ENCODE measurements at regions not wholly inside any gene's neighbourhood (a gene's known extent, or its start where the extent isn't known, plus 50 kb on each side); places are given as distances from the start of the nearest gene placed in this dataset.
A peak's percentile ranks its signal among the peaks of the same experiment; 100 is the strongest.

DNA sequence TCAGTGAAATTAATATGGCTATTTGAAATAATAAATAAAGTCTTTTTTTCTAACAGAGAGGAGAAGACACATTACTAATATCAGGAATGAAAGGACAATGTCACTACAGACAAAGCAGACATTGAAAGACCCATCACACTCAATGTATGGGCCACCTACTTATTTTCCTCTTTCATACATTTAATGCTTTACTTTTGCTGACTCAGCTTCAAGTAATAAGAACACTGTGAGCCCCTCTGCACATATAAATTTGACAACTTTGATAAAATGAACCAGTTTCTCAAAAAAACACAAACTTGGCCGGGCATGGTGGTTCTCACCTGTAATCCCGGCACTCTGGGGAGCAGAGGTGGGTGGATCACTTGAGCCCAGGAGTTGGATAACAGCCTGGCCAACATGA, 664.2 kb upstream of the COBL start:
- no peak overlapping the region for H3K4ac ChIP-seq (replicated peaks; ENCODE audit: insufficient read length, low read depth, low read length)
- WGBS, 2 experiments (ENCODE audit: extremely low coverage in 1 of 2, insufficient coverage in 1 of 2, insufficient read length in 1 of 2, insufficient replicate concordance in 2 of 2, low coverage in 1 of 2, low lambda C conversion rate in 2 of 2, missing lambda C conversion rate in 1 of 2) = 94% methylated on average over 2 of the region's 2 CpGs; no CpG with 5 or more reads in 1 of the 2 experiments
- H3K23ac ChIP-seq (ENCODE audit: insufficient read length) = no peak overlapping the region
- no peak overlapping the region for H2BK15ac ChIP-seq (ENCODE audit: low read length)
- H3K18ac ChIP-seq (ENCODE audit: extremely low read depth, low read length) = no peak overlapping the region
- H4K20me1 ChIP-seq (replicated peaks in 1 of 2; ENCODE audit: control insufficient read depth in 1 of 2, insufficient read depth in 2 of 2, low read length in 2 of 2) = no peaks in the 10 kb centered on the region
- H2AFZ ChIP-seq (ENCODE audit: low read length) = no peak overlapping the region
- no peak overlapping the region for H4K8ac ChIP-seq (ENCODE audit: extremely low read depth, insufficient read depth, low read length)
- H2BK12ac ChIP-seq (ENCODE audit: low read depth, low read length) = no peak overlapping the region
- no peak overlapping the region for H2BK120ac ChIP-seq (replicated peaks; ENCODE audit: low read depth, low read length)
- H3K56ac ChIP-seq (replicated peaks; ENCODE audit: insufficient read length, low read depth, low read length) = no peak overlapping the region
- no peak overlapping the region for H2AK5ac ChIP-seq (ENCODE audit: low read depth, low read length)
- no peaks in the 10 kb centered on the region for H3K27me3 ChIP-seq (replicated peaks in 1 of 4; ENCODE audit: control insufficient read depth in 3 of 4, extremely low read depth in 1 of 4, insufficient read depth in 3 of 4, low read length in 3 of 4)
- H3K4me2 ChIP-seq (ENCODE audit: insufficient read depth in 1 of 2, low read depth in 2 of 2, low read length in 2 of 2) = no peak overlapping the region
- POLR2A ChIA-PET (ENCODE audit: partially characterized antibody) = no interaction called here
- no peaks in the 10 kb centered on the region for H3K4me1 ChIP-seq (replicated peaks in 1 of 4; ENCODE audit: control insufficient read depth in 3 of 4, insufficient read depth in 4 of 4, low read length in 3 of 4)
- no peaks in the 10 kb centered on the region for H3K79me2 ChIP-seq (ENCODE audit: control insufficient read depth in 1 of 2, insufficient read depth in 2 of 2, low read length in 2 of 2)
- no peak for DNase-seq (ENCODE audit: low read depth in 1 of 2, low spot score in 2 of 2)
- H3K23me2 ChIP-seq (ENCODE audit: low read depth, low read length) = no peaks in the 10 kb centered on the region
- no peak for FAIRE-seq
- H4K91ac ChIP-seq (replicated peaks; ENCODE audit: insufficient read length, low read length) = no peak overlapping the region
- no peaks in the 10 kb centered on the region for H3K79me1 ChIP-seq (ENCODE audit: low read depth, low read length)
- H3K4me3 ChIP-seq (ENCODE audit: extremely low read depth in 1 of 4, insufficient read depth in 2 of 4, low read depth in 3 of 4, low read length in 4 of 4) = no peak overlapping the region
- no peak overlapping the region for H3K14ac ChIP-seq (ENCODE audit: insufficient read length)
- no peak overlapping the region for H3K27ac ChIP-seq (ENCODE audit: low read depth, low read length)
- H2BK5ac ChIP-seq (ENCODE audit: low read depth, low read length) = no peak overlapping the region
- TF ChIP-seq MAFK (IDR thresholded peaks at IDR 0.05; ENCODE audit: low read depth, low read length) (peak; percentile 53; the same call in 1 of the 2 replicates), SP4 (IDR thresholded peaks at IDR 0.05; ENCODE audit: low read length) (no peak)
- CTCF ChIA-PET (ENCODE audit: partially characterized antibody) = no interaction called here
- H3K9ac ChIP-seq (replicated peaks in 1 of 4; ENCODE audit: extremely low read depth in 1 of 4, low read depth in 3 of 4, low read length in 3 of 4) = no peak overlapping the region
- no peaks in the 10 kb centered on the region for H3K36me3 ChIP-seq (ENCODE audit: control insufficient read depth in 2 of 4, insufficient read depth in 4 of 4, low read length in 3 of 4)
- no peaks in the 10 kb centered on the region for H3K9me3 ChIP-seq (ENCODE audit: insufficient read depth in 2 of 2, low read depth in 1 of 2, low read length in 1 of 2)
- H4K5ac ChIP-seq (ENCODE audit: insufficient read length, low read depth, low read length) = no peak overlapping the region
- H2BK20ac ChIP-seq (ENCODE audit: low read length) = no peak overlapping the region

Data from H1 (cell line).